HG02798 (cell line): ENCODE measurements at regions not wholly inside any gene's neighbourhood (a gene's known extent, or its start where the extent isn't known, plus 50 kb on each side); places are given as distances from the start of the nearest gene placed in this dataset.

Experiments
- ATAC-seq: cut with Tn5 transposase; IDR thresholded peaks from one replicate; pipeline ENCODE4 v1.9.1; 2021; ENCODE audit warnings: mild to moderate bottlenecking; ENCODE audit not compliant: unreplicated experiment, poor library complexity

- no peak for ATAC-seq
Measured at GRCh38 chr13:73299787-73300186, 241.0 kb downstream of the KLF5 start.

DNA sequence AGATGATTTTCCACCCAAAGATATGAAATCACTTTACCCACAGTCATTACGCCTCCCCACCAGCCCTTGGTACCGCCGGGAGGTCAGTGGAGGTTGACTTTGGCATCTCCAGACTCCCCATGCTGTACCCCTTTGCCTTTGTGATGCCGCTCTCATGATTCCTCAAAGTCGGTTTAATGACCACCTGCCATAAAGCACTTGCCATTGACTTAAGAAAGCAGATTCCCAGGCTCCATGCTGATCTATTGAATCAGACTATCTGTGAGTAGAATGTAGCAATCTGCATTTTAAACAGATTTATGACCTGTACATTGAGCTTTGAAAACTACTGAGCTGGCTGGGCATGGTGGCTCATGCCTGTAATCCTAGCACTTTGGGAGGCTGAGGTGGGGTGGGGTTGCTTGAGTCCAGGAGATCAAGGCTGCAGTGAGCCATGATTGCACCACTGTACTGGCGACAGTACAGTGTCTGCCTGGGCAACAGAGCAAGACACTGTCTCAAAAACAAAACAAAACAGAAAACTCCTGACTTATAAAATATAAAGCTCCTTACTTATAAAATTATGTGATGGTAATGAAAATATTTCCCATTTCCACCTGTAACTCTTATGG lies 235.2 kb downstream of the KLF5 start:
- no peak for ATAC-seq

- no peak for ATAC-seq
Measured at GRCh38 chr13:73292127-73292526, 233.3 kb downstream of the KLF5 start.

DNA sequence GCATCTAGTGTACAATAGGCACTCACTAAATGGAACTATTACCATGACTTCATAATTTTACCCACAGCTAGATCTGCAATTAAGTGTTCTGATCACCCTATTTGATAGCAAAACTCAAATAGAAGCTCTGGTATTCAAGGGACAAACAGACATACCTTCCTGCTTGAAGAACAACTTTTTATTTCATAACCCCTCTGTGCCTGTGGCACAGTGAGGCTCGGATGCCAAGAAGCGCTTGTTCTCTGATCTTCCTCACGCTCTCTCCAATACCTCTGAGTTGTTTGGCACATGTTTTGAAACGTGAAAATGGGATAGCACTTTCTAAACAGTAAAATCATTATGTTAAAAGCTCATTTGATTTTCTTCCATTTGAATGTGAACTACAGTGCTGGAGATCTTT lies 232.0 kb downstream of the KLF5 start:
- ATAC-seq, result no peak

- ATAC-seq, result no peak
Measured at GRCh38 chr13:73288596-73288995, 229.8 kb downstream of the KLF5 start.

GRCh38 chr13:73287831-73288230 lies 229.0 kb downstream of the KLF5 start:
- no peak for ATAC-seq

GRCh38 chr13:73286942-73287620 lies 228.3 kb downstream of the KLF5 start:
- no peak for ATAC-seq

- ATAC-seq, result no peak
Measured at GRCh38 chr13:73286177-73286576, 227.4 kb downstream of the KLF5 start.

GRCh38 chr13:73284081-73284874 lies 225.5 kb downstream of the KLF5 start:
- no peak for ATAC-seq

DNA sequence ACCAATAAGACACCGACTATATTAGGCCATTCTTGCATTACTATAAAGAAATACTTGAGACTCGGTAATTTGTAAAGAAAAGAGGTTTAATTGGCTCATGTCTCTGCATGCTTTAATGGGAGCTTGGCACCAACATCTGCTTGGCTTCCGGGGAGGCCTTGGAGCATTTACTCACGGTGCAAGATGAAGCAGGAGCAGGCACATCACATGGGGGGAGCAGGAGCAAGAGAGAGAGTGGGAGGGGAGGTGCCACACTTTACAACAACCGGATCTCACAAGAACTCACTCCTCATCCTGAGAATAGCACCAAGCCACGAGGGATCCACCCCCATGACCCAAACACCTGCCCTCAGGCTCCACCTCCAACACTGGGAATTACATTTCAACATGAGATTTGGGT lies 224.8 kb downstream of the KLF5 start:
- no peak for ATAC-seq

DNA sequence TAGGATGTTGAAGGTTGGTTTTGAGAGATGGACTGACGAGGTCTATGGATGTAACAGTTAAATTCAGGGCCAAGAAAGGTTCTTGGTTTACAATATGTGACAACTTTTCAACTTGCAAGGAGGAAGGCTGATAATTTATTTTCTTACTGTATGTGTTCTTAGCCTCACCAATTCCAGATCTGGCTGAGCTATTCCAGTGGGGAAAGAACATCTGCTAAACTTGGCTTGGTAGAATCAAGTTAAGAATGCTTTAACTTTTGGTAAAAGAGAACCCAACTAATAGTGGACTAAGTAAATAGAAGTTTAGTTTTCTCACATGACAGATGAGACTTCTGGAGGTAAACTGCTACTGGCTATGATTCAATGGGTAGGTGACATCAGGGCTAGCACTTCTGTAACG lies 222.9 kb downstream of the KLF5 start:
- no peak for ATAC-seq

DNA sequence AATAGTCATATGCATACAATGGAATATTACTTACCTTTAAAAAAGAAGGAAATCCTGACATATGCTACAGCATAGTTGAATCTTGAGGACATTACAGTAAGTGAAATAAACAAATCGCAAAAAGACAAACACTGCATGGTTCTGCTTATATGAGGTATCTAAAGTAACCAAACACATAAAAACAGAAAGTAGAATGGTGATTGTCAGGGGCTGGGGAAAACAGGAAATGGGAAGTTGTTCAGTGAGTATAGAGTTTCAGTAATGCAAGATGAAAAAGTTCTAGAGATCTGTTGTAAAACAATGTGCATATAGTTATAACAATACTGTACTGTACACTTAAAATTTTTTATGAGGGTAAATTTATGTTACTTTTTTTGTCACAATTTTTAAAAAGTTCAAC lies 219.4 kb downstream of the KLF5 start:
- no peak for ATAC-seq

DNA sequence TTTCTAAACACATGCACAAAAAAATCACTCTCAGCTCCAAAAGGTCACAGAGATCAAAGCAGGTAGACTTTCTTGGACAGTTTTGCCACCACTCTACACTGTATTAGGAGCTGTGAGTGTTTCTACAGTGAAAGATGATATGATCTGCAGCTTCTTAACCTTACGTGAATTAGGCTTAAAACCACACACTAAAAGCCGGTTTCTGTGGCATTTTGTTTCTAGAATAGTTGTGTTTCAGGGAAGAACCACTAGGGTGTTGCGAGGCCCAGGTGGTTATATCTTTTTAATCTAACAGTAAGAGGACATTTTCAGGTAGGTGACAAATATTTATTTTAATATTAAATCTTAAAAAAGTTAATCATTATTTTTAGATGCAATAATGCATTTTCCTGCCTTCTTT lies 216.4 kb downstream of the KLF5 start:
- ATAC-seq, result peak; percentile 62

DNA sequence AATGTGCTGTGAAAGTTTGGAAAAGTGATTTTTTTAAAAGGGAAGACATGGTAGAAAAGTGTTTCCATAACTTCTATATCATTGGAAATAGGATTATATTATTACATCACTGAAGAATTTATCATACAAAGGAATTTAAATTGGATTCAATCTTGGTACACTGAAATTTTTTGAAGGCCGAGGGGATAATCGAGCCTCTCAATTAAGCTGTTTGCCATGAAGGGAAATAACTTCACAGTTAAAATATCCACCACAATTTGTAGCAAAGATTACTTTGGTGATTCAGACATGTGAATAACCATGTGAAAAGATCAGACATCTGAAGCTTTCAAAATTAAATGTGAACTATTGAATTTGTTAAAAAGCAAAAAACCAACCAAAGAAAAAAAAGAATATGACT lies 215.3 kb downstream of the KLF5 start:
- no peak for ATAC-seq

DNA sequence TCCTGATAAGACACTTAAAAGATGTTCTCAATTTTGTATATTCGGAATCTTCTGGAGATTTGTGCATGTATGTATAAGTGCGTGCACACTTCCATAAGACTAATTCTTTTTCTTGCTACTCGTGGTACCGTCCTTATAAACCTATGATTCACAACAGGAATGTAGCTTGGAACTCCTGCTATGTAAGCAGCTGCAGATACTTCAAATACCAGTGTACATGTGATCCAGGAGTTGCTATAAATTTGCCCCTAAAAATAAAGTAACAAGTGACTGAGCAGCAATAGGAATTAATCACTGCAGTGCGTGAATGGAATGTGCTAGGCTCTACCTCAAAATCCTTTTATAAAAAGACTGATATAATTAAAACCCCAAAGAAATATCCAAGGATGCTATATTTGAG lies 214.9 kb downstream of the KLF5 start:
- ATAC-seq, result no peak

- ATAC-seq, result no peak
Measured at GRCh38 chr13:73273276-73273675, 214.5 kb downstream of the KLF5 start.

DNA sequence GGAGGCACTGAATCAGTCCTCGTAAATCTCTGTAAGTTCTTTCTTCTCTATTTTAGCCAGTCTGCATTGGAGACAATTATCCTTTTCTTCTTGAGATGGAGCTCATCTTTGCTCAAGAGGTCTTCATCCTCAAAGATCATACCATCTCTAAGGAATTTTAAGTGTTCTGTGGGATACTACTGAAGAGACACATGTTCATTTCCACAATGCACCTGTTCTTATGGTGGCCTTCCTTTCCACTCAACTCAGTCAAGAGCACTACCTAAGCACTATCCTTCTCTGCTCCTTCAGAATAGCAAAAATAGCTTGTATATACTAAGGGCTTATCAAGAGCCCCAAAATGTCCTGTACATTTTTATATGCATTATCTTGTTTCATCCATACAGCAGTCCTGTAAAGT lies 214.0 kb downstream of the KLF5 start:
- no peak for ATAC-seq

DNA sequence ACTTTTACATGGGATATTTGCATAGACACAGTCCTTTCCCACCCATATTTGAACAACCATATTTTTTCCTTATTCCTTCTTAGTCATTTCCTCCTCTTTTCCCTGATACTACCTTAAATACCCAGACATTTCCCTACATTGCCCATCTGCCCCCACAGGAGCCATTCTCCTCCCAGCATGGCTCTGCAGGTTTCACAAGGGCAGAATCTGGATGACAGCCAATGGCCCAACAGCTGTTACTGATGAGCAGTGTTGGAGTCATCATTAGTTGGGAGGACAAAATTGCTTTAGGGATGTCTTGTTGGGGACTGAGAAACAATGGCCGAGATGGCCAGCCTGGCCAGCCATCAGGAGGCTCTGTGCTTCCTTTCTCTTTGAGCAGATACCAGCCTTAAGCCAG lies 209.5 kb downstream of the KLF5 start:
- no peak for ATAC-seq

GRCh38 chr13:73266640-73267180 lies 207.9 kb downstream of the KLF5 start:
- no peak for ATAC-seq

GRCh38 chr13:73262862-73263627 lies 204.2 kb downstream of the KLF5 start:
- ATAC-seq, result no peak
